B cell (primary cell): ENCODE measurements at regions not wholly inside any gene's neighbourhood (a gene's known extent, or its start where the extent isn't known, plus 50 kb on each side); places are given as distances from the start of the nearest gene placed in this dataset.

Experiments used
- ATAC-seq: fragments of 200-7000 bp; cut with Tn5 transposase; one replicate; pipeline ENCODE4 v1.10.0; 2021; ENCODE audit warnings: low read depth, mild to moderate bottlenecking, moderate number of reproducible peaks, moderate library complexity
- CTCF ChIA-PET: fragments of 350-600 bp; sonication (Branson Sonifier 250); formaldehyde crosslinking; loops from one replicate; lab custom pipeline; 2021; ENCODE audit warnings: antibody characterized with exemption, inconsistent platforms; lab: Charles Lee
- POLR2A ChIA-PET: fragments of 350-600 bp; sonication (Branson Sonifier 250); formaldehyde crosslinking; loops from one replicate; lab custom pipeline; 2021; ENCODE audit warnings: antibody characterized with exemption; lab: Charles Lee
- DNase-seq: peaks from one replicate; pipeline ENCODE4 v3.0.0; 2013
- H2AFZ ChIP-seq: 2 replicates; pipeline ENCODE4 v1.6.1; 2012; ENCODE audit warnings: mild to moderate bottlenecking, low read depth, low read length; ENCODE audit not compliant: insufficient read depth, poor library complexity, severe bottlenecking
- H3K27ac ChIP-seq, 2 donors: 1 replicate in 1 of 2; 2 replicates in 1 of 2; pipeline ENCODE4 v1.5.1; 2012 to 2013; ENCODE audit warnings: low read length in 2 of 2, mild to moderate bottlenecking in 2 of 2, moderate library complexity in 1 of 2
- H3K27me3 ChIP-seq, 4 experiments: fragments of 200-600 bp in 1 of 4; sonication (generic) in 1 of 4; replicated peaks in 1 of 4; 1 replicate in 2 of 4; 2 replicates in 2 of 4; pipeline versions ENCODE4 v1.6.1 to v1.7.0; 2013 to 2016; ENCODE audit warnings: low read length in 3 of 4, mild to moderate bottlenecking in 2 of 4, mixed read lengths in 1 of 4, moderate library complexity in 1 of 4; ENCODE audit not compliant: insufficient read depth in 4 of 4, control insufficient read depth in 3 of 4; ENCODE audit errors: control extremely low read depth in 1 of 4
- H3K36me3 ChIP-seq, 2 experiments: replicated peaks in 1 of 2; 1 replicate in 1 of 2; 2 replicates in 1 of 2; pipeline versions ENCODE4 v1.6.1 to v1.7.1; 2013; ENCODE audit warnings: low read length in 1 of 2; ENCODE audit not compliant: insufficient read depth in 2 of 2, control insufficient read depth in 1 of 2; ENCODE audit errors: control extremely low read depth in 1 of 2, extremely low read depth in 1 of 2
- H3K4me1 ChIP-seq, 2 donors: fragments of 200-600 bp in 1 of 2; sonication (generic) in 1 of 2; 1 replicate in 1 of 2; 2 replicates in 1 of 2; pipeline versions ENCODE4 v1.5.1 to v1.6.1; 2013 to 2017; ENCODE audit warnings: low read length in 2 of 2; ENCODE audit not compliant: control insufficient read depth in 2 of 2, insufficient read depth in 2 of 2
- H3K4me2 ChIP-seq: replicated peaks from 2 replicates; pipeline ENCODE3; 2012; ENCODE audit warnings: mild to moderate bottlenecking, low read depth, low read length; ENCODE audit not compliant: poor library complexity, severe bottlenecking
- H3K4me3 ChIP-seq, 5 experiments: fragments of 200-600 bp in 1 of 5; sonication (generic) in 1 of 5; 1 replicate in 3 of 5; 2 replicates in 2 of 5; pipeline versions ENCODE4 v1.5.1 to v1.7.0; 2011 to 2016; ENCODE audit warnings: low read length in 4 of 5, mild to moderate bottlenecking in 4 of 5, low read depth in 2 of 5, control low read depth in 1 of 5, moderate library complexity in 1 of 5; ENCODE audit not compliant: insufficient read depth in 1 of 5; ENCODE audit errors: control extremely low read depth in 1 of 5, extremely low read depth in 1 of 5
- H3K79me2 ChIP-seq: fragments of 200-600 bp; sonication (generic); one replicate; pipeline ENCODE4 v1.6.0; 2016; ENCODE audit warnings: low read length; ENCODE audit not compliant: control insufficient read depth, insufficient read depth
- H3K9ac ChIP-seq: fragments of 200-600 bp; sonication (generic); 2 replicates; pipeline ENCODE4 v1.6.1; 2017; ENCODE audit warnings: mild to moderate bottlenecking, low read length, moderate library complexity
- H3K9me3 ChIP-seq, 3 donors: one replicate each; pipeline versions ENCODE4 v1.6.1 to v1.7.1; 2013; ENCODE audit warnings: low read length in 2 of 3; ENCODE audit not compliant: control insufficient read depth in 2 of 3, insufficient read depth in 1 of 3; ENCODE audit errors: control extremely low read depth in 1 of 3
- H4K20me1 ChIP-seq: 2 replicates; pipeline ENCODE4 v1.6.0; 2012; ENCODE audit warnings: mild to moderate bottlenecking, low read length; ENCODE audit not compliant: insufficient read depth, control insufficient read depth, poor library complexity, severe bottlenecking
- H3K27ac Mint-ChIP-seq: one replicate; pipeline ENCODE4 v1.8.0; 2021; ENCODE audit warnings: mixed read lengths
- H3K27me3 Mint-ChIP-seq: one replicate; pipeline ENCODE4 v1.8.0; 2021; ENCODE audit warnings: mixed read lengths
- H3K4me1 Mint-ChIP-seq: one replicate; pipeline ENCODE4 v1.8.0; 2021; ENCODE audit warnings: mixed read lengths
- H3K4me3 Mint-ChIP-seq: one replicate; pipeline ENCODE4 v1.8.0; 2021; ENCODE audit warnings: mixed read lengths
- H3K9me3 Mint-ChIP-seq: one replicate; pipeline ENCODE4 v1.8.0; 2022; ENCODE audit warnings: mixed read lengths; ENCODE audit not compliant: insufficient read depth
- CTCF ChIP-seq: fragments of 200-600 bp; IDR thresholded peaks from one replicate; pipeline ENCODE4 v1.8.0; 2022; ENCODE audit warnings: antibody characterized with exemption, mild to moderate bottlenecking
- EZH2 ChIP-seq: IDR thresholded peaks from 2 replicates; pipeline ENCODE4 v1.6.1; 2012; ENCODE audit warnings: borderline replicate concordance, low read depth, mild to moderate bottlenecking, moderate library complexity, low read length; ENCODE audit not compliant: insufficient read depth, poor library complexity, severe bottlenecking
- WGBS: methylation state at CpG from one replicate; pipeline ENCODE4 v1.1.5; 2013; ENCODE audit warnings: missing lambda C conversion rate; ENCODE audit not compliant: insufficient coverage; 5-methylcytosine and 5-hydroxymethylcytosine counted together
- intact Hi-C: fragments of 100-400 bp; cut with micrococcal nuclease; formaldehyde crosslinking; loops from one replicate; pipeline ENCODE4 v1.10.0; 2022

- H3K4me3 ChIP-seq, result no peak overlapping the region
- TF ChIP-seq EZH2, result no peak
- TF ChIP-seq CTCF, result no peak
Measured at GRCh38 chr1:239856924-239857323, 234.8 kb upstream of the FMN2 start.

GRCh38 chr1:239858057-239858456, 233.6 kb upstream of the FMN2 start:
- intact Hi-C loops, result no loop called here
- Histone ChIP-seq H3K4me2 (no peak overlapping the region), H3K9ac (no peak overlapping the region), H3K36me3 (no peaks in the 10 kb centered on the region), H3K79me2 (no peaks in the 10 kb centered on the region), H3K27ac (no peak overlapping the region), H3K4me1 (no peaks in the 10 kb centered on the region), H2AFZ (no peak overlapping the region), H4K20me1 (no peaks in the 10 kb centered on the region), H3K9me3 (no peaks in the 10 kb centered on the region), H3K27me3 (no peaks in the 10 kb centered on the region), H3K4me3 (no peak overlapping the region)
- POLR2A ChIA-PET, result no interaction called here
- H3K27me3 Mint-ChIP-seq, result no peaks in the 10 kb centered on the region
- H3K9me3 Mint-ChIP-seq, result peaks cover 2% of the 10 kb centered on the region
- no peaks in the 10 kb centered on the region for H3K4me1 Mint-ChIP-seq
- TF ChIP-seq CTCF, result no peak
- TF ChIP-seq EZH2, result no peak
- ATAC-seq (no peak), DNase-seq (no peak)
- no peak overlapping the region for H3K27ac Mint-ChIP-seq
- CTCF ChIA-PET, result no interaction called here
- H3K4me3 Mint-ChIP-seq, result no peak overlapping the region
- WGBS, result no CpG with 5 or more reads among the region's 4 CpGs

More at GRCh38 chr1:239856924-239857323, 234.8 kb upstream of the FMN2 start:
- H3K27ac Mint-ChIP-seq, result no peak overlapping the region
- H4K20me1 ChIP-seq, result no peaks in the 10 kb centered on the region
- no peaks in the 10 kb centered on the region for H3K4me1 Mint-ChIP-seq
- H3K9me3 ChIP-seq, result no peaks in the 10 kb centered on the region
- ChIA-PET CTCF (no interaction called here), POLR2A (no interaction called here)
- no peak overlapping the region for H3K4me3 Mint-ChIP-seq
- H3K27ac ChIP-seq, result no peak overlapping the region
- H3K27me3 ChIP-seq, result no peaks in the 10 kb centered on the region
- no CpG with 5 or more reads among the region's 1 CpG for WGBS
- no peaks in the 10 kb centered on the region for H3K27me3 Mint-ChIP-seq
- peaks cover 2% of the 10 kb centered on the region for H3K9me3 Mint-ChIP-seq
- DNase-seq (no peak), ATAC-seq (no peak)
- no peak overlapping the region for H3K4me2 ChIP-seq
- intact Hi-C loops, result no loop called here
- no peak overlapping the region for H3K9ac ChIP-seq
- no peaks in the 10 kb centered on the region for H3K36me3 ChIP-seq
- H2AFZ ChIP-seq, result no peak overlapping the region
- H3K4me1 ChIP-seq, result no peaks in the 10 kb centered on the region
- no peaks in the 10 kb centered on the region for H3K79me2 ChIP-seq
